ENCODE measurements at regions not wholly inside any gene's neighbourhood (a gene's known extent, or its start where the extent isn't known, plus 50 kb on each side); places are given as distances from the start of the nearest gene placed in this dataset.

GRCh38 chr13:44040070-44040817 lies 160.5 kb downstream of the LACC1 start:
- Histone ChIP-seq H3K4me2 (ENCODE audit: low read depth, low read length, poor library complexity, severe bottlenecking) (no peak overlapping the region), H3K9ac (ENCODE audit: low read depth, low read length, poor library complexity, severe bottlenecking) (no peak overlapping the region), H3K9me2 (replicated peaks; ENCODE audit: low read depth, low read length) (no peaks in the 10 kb centered on the region), H3K36me3 (ENCODE audit: insufficient read depth, low read length) (no peaks in the 10 kb centered on the region), H3K79me2 (ENCODE audit: insufficient read depth, low read length) (no peaks in the 10 kb centered on the region), H3K4me3 (ENCODE audit: low read length, poor library complexity, severe bottlenecking) (no peak overlapping the region), H4K20me1 (ENCODE audit: insufficient read depth, low read length, poor library complexity, severe bottlenecking) (no peaks in the 10 kb centered on the region), H2AFZ (ENCODE audit: low read length) (no peak overlapping the region), H3K4me1 (ENCODE audit: insufficient read depth, low read length, poor library complexity, severe bottlenecking) (peaks cover 3% of the 10 kb centered on the region), H3F3A (ENCODE audit: low read depth) (no peaks in the 10 kb centered on the region), H3K9me3 (ENCODE audit: insufficient read depth, low read depth, low read length) (no peaks in the 10 kb centered on the region), H3K27me3 (ENCODE audit: insufficient read depth, low read length, poor library complexity, severe bottlenecking) (no peaks in the 10 kb centered on the region)
- TF ChIP-seq CTCF (conservative IDR thresholded peaks at IDR 0.05; ENCODE audit: low read length) = no peak
- no peak for TF ChIP-seq EZH2phosphoT487 (IDR thresholded peaks at IDR 0.05; ENCODE audit: borderline replicate concordance)

GRCh38 chr13:44040818-44041100 lies 161.1 kb downstream of the LACC1 start:
- H3K9ac ChIP-seq (ENCODE audit: low read depth, low read length, poor library complexity, severe bottlenecking) = no peak overlapping the region
- no peak overlapping the region for H3K4me3 ChIP-seq (ENCODE audit: low read length, poor library complexity, severe bottlenecking)
- peaks cover 3% of the 10 kb centered on the region for H3K4me1 ChIP-seq (ENCODE audit: insufficient read depth, low read length, poor library complexity, severe bottlenecking)
- H4K20me1 ChIP-seq (ENCODE audit: insufficient read depth, low read length, poor library complexity, severe bottlenecking) = no peaks in the 10 kb centered on the region
- H3K27me3 ChIP-seq (ENCODE audit: insufficient read depth, low read length, poor library complexity, severe bottlenecking) = no peaks in the 10 kb centered on the region
- H3K79me2 ChIP-seq (ENCODE audit: insufficient read depth, low read length) = no peaks in the 10 kb centered on the region
- no peaks in the 10 kb centered on the region for H3K9me2 ChIP-seq (replicated peaks; ENCODE audit: low read depth, low read length)
- no peak overlapping the region for H3K4me2 ChIP-seq (ENCODE audit: low read depth, low read length, poor library complexity, severe bottlenecking)
- H3K9me3 ChIP-seq (ENCODE audit: insufficient read depth, low read depth, low read length) = no peaks in the 10 kb centered on the region
- no peaks in the 10 kb centered on the region for H3K36me3 ChIP-seq (ENCODE audit: insufficient read depth, low read length)
- no peak overlapping the region for H2AFZ ChIP-seq (ENCODE audit: low read length)
- no peaks in the 10 kb centered on the region for H3F3A ChIP-seq (ENCODE audit: low read depth)
- TF ChIP-seq EZH2phosphoT487 (IDR thresholded peaks at IDR 0.05; ENCODE audit: borderline replicate concordance) = no peak
- no peak for TF ChIP-seq CTCF (conservative IDR thresholded peaks at IDR 0.05; ENCODE audit: low read length)

GRCh38 chr13:44044547-44045179 lies 165.0 kb downstream of the LACC1 start:
- no peak overlapping the region for H3K9ac ChIP-seq (ENCODE audit: low read depth, low read length, poor library complexity, severe bottlenecking)
- TF ChIP-seq EZH2phosphoT487 (IDR thresholded peaks at IDR 0.05; ENCODE audit: borderline replicate concordance) = no peak
- TF ChIP-seq CTCF (conservative IDR thresholded peaks at IDR 0.05; ENCODE audit: low read length) = no peak
- H3K36me3 ChIP-seq (ENCODE audit: insufficient read depth, low read length) = no peaks in the 10 kb centered on the region
- H4K20me1 ChIP-seq (ENCODE audit: insufficient read depth, low read length, poor library complexity, severe bottlenecking) = no peaks in the 10 kb centered on the region
- H3K27me3 ChIP-seq (ENCODE audit: insufficient read depth, low read length, poor library complexity, severe bottlenecking) = no peaks in the 10 kb centered on the region
- H3K4me3 ChIP-seq (ENCODE audit: low read length, poor library complexity, severe bottlenecking) = no peak overlapping the region
- no peaks in the 10 kb centered on the region for H3K9me2 ChIP-seq (replicated peaks; ENCODE audit: low read depth, low read length)
- H3K4me1 ChIP-seq (ENCODE audit: insufficient read depth, low read length, poor library complexity, severe bottlenecking) = peaks cover 3% of the 10 kb centered on the region
- no peaks in the 10 kb centered on the region for H3F3A ChIP-seq (ENCODE audit: low read depth)
- no peak overlapping the region for H2AFZ ChIP-seq (ENCODE audit: low read length)
- H3K9me3 ChIP-seq (ENCODE audit: insufficient read depth, low read depth, low read length) = no peaks in the 10 kb centered on the region
- H3K79me2 ChIP-seq (ENCODE audit: insufficient read depth, low read length) = no peaks in the 10 kb centered on the region
- H3K4me2 ChIP-seq (ENCODE audit: low read depth, low read length, poor library complexity, severe bottlenecking) = no peak overlapping the region
